Erythroblast (primary cell): ENCODE measurements at regions not wholly inside any gene's neighbourhood (a gene's known extent, or its start where the extent isn't known, plus 50 kb on each side); places are given as distances from the start of the nearest gene placed in this dataset.

Experiments used
- GATA1 ChIP-seq: IDR thresholded peaks from 2 replicates; pipeline ENCODE4 v1.6.1; 2011; ENCODE audit warnings: low read depth, mild to moderate bottlenecking, control low read depth, low read length, moderate library complexity
- POLR2A ChIP-seq: IDR thresholded peaks from 2 replicates; pipeline ENCODE4 v1.6.1; 2011; ENCODE audit warnings: mild to moderate bottlenecking, low read length

GRCh38 chr18:57906852-57907251, 103.7 kb upstream of the ATP8B1 start:
- TF ChIP-seq POLR2A (no peak), GATA1 (no peak)
